ENCODE measurements at regions not wholly inside any gene's neighbourhood (a gene's known extent, or its start where the extent isn't known, plus 50 kb on each side); places are given as distances from the start of the nearest gene placed in this dataset.

DNA sequence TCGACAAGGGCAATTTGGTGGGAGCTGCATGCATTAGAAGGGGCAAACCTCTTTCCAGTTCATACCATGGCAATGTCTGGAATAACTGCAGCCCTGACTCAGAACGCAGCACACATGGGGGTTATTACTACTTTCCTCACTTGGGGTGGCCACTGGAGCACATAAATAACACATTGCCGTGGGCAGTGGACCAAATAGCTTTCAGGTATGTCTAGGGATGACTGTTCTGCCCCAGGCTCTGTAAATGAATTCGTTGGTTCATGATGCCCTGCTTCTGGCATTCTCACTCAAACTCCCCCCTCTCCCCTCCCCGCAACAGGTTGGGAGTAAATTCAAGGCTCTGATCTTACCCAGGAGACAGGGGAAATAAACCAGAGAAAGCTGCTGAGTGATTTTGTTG is 238.0 kb upstream of the PLET1 start:
- DNase-seq (ENCODE audit: low read depth, low spot score) (no peak), ATAC-seq (no peak)
- Histone ChIP-seq H3K27ac (ENCODE audit: low read depth, low read length) (no peak overlapping the region), H4K20me1 (ENCODE audit: insufficient read depth) (no peaks in the 10 kb centered on the region), H3K9me3 (ENCODE audit: control insufficient read depth in 1 of 2, insufficient read depth in 1 of 2, low read depth in 1 of 2, low read length in 2 of 2) (no peaks in the 10 kb centered on the region), H3K79me2 (ENCODE audit: insufficient read depth, low read length) (no peaks in the 10 kb centered on the region), H3K4me1 (ENCODE audit: control insufficient read depth in 1 of 2, insufficient read depth in 2 of 2, low read length in 2 of 2) (no peaks in the 10 kb centered on the region), H3K4me2 (ENCODE audit: low read length) (no peak overlapping the region), H2AFZ (ENCODE audit: low read depth, low read length, poor library complexity, severe bottlenecking) (no peak overlapping the region), H3K36me3 (ENCODE audit: control insufficient read depth in 1 of 2, insufficient read depth in 2 of 2, low read length in 2 of 2) (no peaks in the 10 kb centered on the region), H3K4me3 (replicated peaks in 1 of 2; ENCODE audit: low read depth in 1 of 2, low read length in 2 of 2) (no peak overlapping the region), H3K9me2 (ENCODE audit: insufficient read depth) (no peaks in the 10 kb centered on the region), H3K27me3 (ENCODE audit: insufficient read depth, low read length) (peaks cover 29% of the 10 kb centered on the region), H3K9ac (ENCODE audit: low read length) (no peak overlapping the region)
- no TSS peak for BruUV-seq (replicated peaks)
- TF ChIP-seq POLR2AphosphoS5 (IDR thresholded peaks at IDR 0.05; ENCODE audit: low read depth, low read length) (no peak), CBX3 (IDR thresholded peaks at IDR 0.05; ENCODE audit: low read depth) (no peak), EGR1 (IDR thresholded peaks at IDR 0.05; ENCODE audit: low read depth) (no peak), ELF1 (IDR thresholded peaks at IDR 0.05; ENCODE audit: borderline replicate concordance, low read depth) (no peak), EZH2 (IDR thresholded peaks at IDR 0.05) (no peak), EZH2phosphoT487 (IDR thresholded peaks at IDR 0.05; ENCODE audit: borderline replicate concordance) (no peak), SP1 (IDR thresholded peaks at IDR 0.05; ENCODE audit: low read depth) (no peak), TCF7L2 (IDR thresholded peaks at IDR 0.05; ENCODE audit: borderline replicate concordance, extremely low read depth, insufficient read depth, insufficient read length) (no peak), ZFX (IDR thresholded peaks at IDR 0.05) (no peak), RAD21 (IDR thresholded peaks at IDR 0.05; ENCODE audit: low read depth) (no peak), JUND (IDR thresholded peaks at IDR 0.05) (no peak), FOSL1 (IDR thresholded peaks at IDR 0.05; ENCODE audit: low read depth) (no peak), SIN3A (IDR thresholded peaks at IDR 0.05; ENCODE audit: low read depth) (no peak), YY1 (IDR thresholded peaks at IDR 0.05; ENCODE audit: extremely low read depth, insufficient replicate concordance, low read depth, low read length) (no peak), POLR2A (IDR thresholded peaks at IDR 0.05; ENCODE audit: borderline replicate concordance, extremely low read depth, insufficient read depth, insufficient read length) (no peak)
- TF ChIP-seq, protein P1, sequence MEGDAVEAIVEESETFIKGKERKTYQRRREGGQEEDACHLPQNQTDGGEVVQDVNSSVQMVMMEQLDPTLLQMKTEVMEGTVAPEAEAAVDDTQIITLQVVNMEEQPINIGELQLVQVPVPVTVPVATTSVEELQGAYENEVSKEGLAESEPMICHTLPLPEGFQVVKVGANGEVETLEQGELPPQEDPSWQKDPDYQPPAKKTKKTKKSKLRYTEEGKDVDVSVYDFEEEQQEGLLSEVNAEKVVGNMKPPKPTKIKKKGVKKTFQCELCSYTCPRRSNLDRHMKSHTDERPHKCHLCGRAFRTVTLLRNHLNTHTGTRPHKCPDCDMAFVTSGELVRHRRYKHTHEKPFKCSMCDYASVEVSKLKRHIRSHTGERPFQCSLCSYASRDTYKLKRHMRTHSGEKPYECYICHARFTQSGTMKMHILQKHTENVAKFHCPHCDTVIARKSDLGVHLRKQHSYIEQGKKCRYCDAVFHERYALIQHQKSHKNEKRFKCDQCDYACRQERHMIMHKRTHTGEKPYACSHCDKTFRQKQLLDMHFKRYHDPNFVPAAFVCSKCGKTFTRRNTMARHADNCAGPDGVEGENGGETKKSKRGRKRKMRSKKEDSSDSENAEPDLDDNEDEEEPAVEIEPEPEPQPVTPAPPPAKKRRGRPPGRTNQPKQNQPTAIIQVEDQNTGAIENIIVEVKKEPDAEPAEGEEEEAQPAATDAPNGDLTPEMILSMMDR (IDR thresholded peaks at IDR 0.05 in 2 of 3, conservative IDR thresholded peaks at IDR 0.05 in 1 of 3; ENCODE audit: borderline replicate concordance in 1 of 3, insufficient read depth in 1 of 3, low read depth in 2 of 3, low read length in 2 of 3), result no peak
- TF ChIP-seq, protein P2, sequence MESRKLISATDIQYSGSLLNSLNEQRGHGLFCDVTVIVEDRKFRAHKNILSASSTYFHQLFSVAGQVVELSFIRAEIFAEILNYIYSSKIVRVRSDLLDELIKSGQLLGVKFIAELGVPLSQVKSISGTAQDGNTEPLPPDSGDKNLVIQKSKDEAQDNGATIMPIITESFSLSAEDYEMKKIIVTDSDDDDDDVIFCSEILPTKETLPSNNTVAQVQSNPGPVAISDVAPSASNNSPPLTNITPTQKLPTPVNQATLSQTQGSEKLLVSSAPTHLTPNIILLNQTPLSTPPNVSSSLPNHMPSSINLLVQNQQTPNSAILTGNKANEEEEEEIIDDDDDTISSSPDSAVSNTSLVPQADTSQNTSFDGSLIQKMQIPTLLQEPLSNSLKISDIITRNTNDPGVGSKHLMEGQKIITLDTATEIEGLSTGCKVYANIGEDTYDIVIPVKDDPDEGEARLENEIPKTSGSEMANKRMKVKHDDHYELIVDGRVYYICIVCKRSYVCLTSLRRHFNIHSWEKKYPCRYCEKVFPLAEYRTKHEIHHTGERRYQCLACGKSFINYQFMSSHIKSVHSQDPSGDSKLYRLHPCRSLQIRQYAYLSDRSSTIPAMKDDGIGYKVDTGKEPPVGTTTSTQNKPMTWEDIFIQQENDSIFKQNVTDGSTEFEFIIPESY (IDR thresholded peaks at IDR 0.05; ENCODE audit: extremely low read depth, insufficient replicate concordance, low read length), result no peak
- TF ChIP-seq, protein P3, sequence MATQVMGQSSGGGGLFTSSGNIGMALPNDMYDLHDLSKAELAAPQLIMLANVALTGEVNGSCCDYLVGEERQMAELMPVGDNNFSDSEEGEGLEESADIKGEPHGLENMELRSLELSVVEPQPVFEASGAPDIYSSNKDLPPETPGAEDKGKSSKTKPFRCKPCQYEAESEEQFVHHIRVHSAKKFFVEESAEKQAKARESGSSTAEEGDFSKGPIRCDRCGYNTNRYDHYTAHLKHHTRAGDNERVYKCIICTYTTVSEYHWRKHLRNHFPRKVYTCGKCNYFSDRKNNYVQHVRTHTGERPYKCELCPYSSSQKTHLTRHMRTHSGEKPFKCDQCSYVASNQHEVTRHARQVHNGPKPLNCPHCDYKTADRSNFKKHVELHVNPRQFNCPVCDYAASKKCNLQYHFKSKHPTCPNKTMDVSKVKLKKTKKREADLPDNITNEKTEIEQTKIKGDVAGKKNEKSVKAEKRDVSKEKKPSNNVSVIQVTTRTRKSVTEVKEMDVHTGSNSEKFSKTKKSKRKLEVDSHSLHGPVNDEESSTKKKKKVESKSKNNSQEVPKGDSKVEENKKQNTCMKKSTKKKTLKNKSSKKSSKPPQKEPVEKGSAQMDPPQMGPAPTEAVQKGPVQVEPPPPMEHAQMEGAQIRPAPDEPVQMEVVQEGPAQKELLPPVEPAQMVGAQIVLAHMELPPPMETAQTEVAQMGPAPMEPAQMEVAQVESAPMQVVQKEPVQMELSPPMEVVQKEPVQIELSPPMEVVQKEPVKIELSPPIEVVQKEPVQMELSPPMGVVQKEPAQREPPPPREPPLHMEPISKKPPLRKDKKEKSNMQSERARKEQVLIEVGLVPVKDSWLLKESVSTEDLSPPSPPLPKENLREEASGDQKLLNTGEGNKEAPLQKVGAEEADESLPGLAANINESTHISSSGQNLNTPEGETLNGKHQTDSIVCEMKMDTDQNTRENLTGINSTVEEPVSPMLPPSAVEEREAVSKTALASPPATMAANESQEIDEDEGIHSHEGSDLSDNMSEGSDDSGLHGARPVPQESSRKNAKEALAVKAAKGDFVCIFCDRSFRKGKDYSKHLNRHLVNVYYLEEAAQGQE (IDR thresholded peaks at IDR 0.05; ENCODE audit: low read depth), result no peak
- CTCF ChIA-PET, result no interaction called here
- intact Hi-C loops (cut with micrococcal nuclease), result no loop called here
- POLR2A ChIA-PET, result no interaction called here
- RAD21 ChIA-PET (ENCODE audit: low non-redundant PET in 1 of 2, low total read pairs in 2 of 2, uncharacterized antibody in 2 of 2, unreplicated experiment in 2 of 2), result no interaction called here

Data from HCT116 (cell line).